H9 (cell line): ENCODE measurements at regions not wholly inside any gene's neighbourhood (a gene's known extent, or its start where the extent isn't known, plus 50 kb on each side); places are given as distances from the start of the nearest gene placed in this dataset.

Experiments
- DNase-seq: peaks from one replicate; pipeline ENCODE4 v3.0.0-alpha.2; 2017
- H2AFZ ChIP-seq: one replicate; pipeline ENCODE4 v1.6.1; 2013; ENCODE audit warnings: mild to moderate bottlenecking, low read length, control low read depth, moderate library complexity
- H2AK5ac ChIP-seq: 2 replicates; pipeline ENCODE4 v1.6.1; 2013; ENCODE audit warnings: low read length, control low read depth, mixed read lengths; ENCODE audit not compliant: insufficient read length
- H2BK120ac ChIP-seq: one replicate; pipeline ENCODE4 v1.6.1; 2013; ENCODE audit warnings: low read depth, mild to moderate bottlenecking, low read length, control low read depth, inconsistent platforms; ENCODE audit not compliant: poor library complexity, severe bottlenecking
- H2BK12ac ChIP-seq: 2 replicates; pipeline ENCODE4 v1.6.1; 2013; ENCODE audit warnings: low read length, control low read depth, mixed read lengths, low read depth; ENCODE audit not compliant: insufficient read length
- H2BK15ac ChIP-seq: 2 replicates; pipeline ENCODE4 v1.6.1; 2013; ENCODE audit warnings: low read depth, low read length, control low read depth
- H2BK20ac ChIP-seq: one replicate; pipeline ENCODE4 v1.6.1; 2013; ENCODE audit warnings: low read depth, mild to moderate bottlenecking, low read length, control low read depth, inconsistent platforms; ENCODE audit not compliant: poor library complexity, severe bottlenecking
- H2BK5ac ChIP-seq: 2 replicates; pipeline ENCODE4 v1.6.1; 2013; ENCODE audit warnings: low read length, control low read depth, mixed read lengths; ENCODE audit not compliant: insufficient read length
- H3K14ac ChIP-seq: 2 replicates; pipeline ENCODE4 v1.6.1; 2013; ENCODE audit warnings: low read length, control low read depth; ENCODE audit not compliant: insufficient read depth
- H3K18ac ChIP-seq: 2 replicates; pipeline ENCODE4 v1.6.1; 2013; ENCODE audit warnings: low read depth, mild to moderate bottlenecking, mixed read lengths, low read length, control low read depth; ENCODE audit not compliant: insufficient read length
- H3K23ac ChIP-seq: 2 replicates; pipeline ENCODE4 v1.6.1; 2013; ENCODE audit warnings: low read length, control low read depth, mixed read lengths, low read depth; ENCODE audit not compliant: insufficient read length
- H3K23me2 ChIP-seq: 2 replicates; pipeline ENCODE4 v1.6.1; 2013; ENCODE audit warnings: low read depth, mild to moderate bottlenecking, mixed read lengths, low read length, control low read depth; ENCODE audit not compliant: insufficient read length, poor library complexity, severe bottlenecking
- H3K27ac ChIP-seq: 2 replicates; pipeline ENCODE4 v1.5.1; 2013; ENCODE audit warnings: low read length, control low read depth, mixed read lengths, low read depth; ENCODE audit not compliant: insufficient read length
- H3K27me3 ChIP-seq: 2 replicates; pipeline ENCODE4 v1.6.1; 2013; ENCODE audit warnings: low read length, control low read depth, inconsistent platforms; ENCODE audit not compliant: insufficient read depth
- H3K4ac ChIP-seq: 2 replicates; pipeline ENCODE4 v1.6.1; 2013; ENCODE audit warnings: low read depth, mild to moderate bottlenecking, control low read depth, inconsistent platforms, low read length, moderate library complexity
- H3K4me1 ChIP-seq: 2 replicates; pipeline ENCODE4 v1.6.1; 2013; ENCODE audit warnings: low read length, control low read depth, inconsistent platforms; ENCODE audit not compliant: insufficient read depth
- H3K4me2 ChIP-seq: 2 replicates; pipeline ENCODE4 v1.6.1; 2013; ENCODE audit warnings: low read length, control low read depth, mixed read lengths; ENCODE audit not compliant: insufficient read length, insufficient read depth
- H3K56ac ChIP-seq: 2 replicates; pipeline ENCODE4 v1.6.1; 2013; ENCODE audit warnings: low read depth, mild to moderate bottlenecking, mixed read lengths, low read length, control low read depth; ENCODE audit not compliant: insufficient read length
- H3K79me1 ChIP-seq: 2 replicates; pipeline ENCODE4 v1.6.1; 2013; ENCODE audit warnings: low read depth, mild to moderate bottlenecking, moderate library complexity, low read length, control low read depth, inconsistent platforms; ENCODE audit not compliant: insufficient read depth, poor library complexity, severe bottlenecking
- H3K79me2 ChIP-seq: 2 replicates; pipeline ENCODE4 v1.6.1; 2013; ENCODE audit warnings: low read length, control low read depth, inconsistent platforms; ENCODE audit not compliant: insufficient read depth
- H3K9ac ChIP-seq: 2 replicates; pipeline ENCODE4 v1.6.1; 2013; ENCODE audit warnings: low read length, control low read depth, mixed read lengths; ENCODE audit not compliant: insufficient read length; ENCODE audit errors: extremely low read depth
- H3K9me3 ChIP-seq: one replicate; pipeline ENCODE4 v1.6.1; 2013; ENCODE audit warnings: low read depth, low read length, inconsistent platforms; ENCODE audit not compliant: control insufficient read depth
- H3T11ph ChIP-seq: one replicate; pipeline ENCODE4 v1.6.1; 2013; ENCODE audit warnings: mild to moderate bottlenecking, low read length, control low read depth, inconsistent platforms
- H4K20me1 ChIP-seq: one replicate; pipeline ENCODE4 v1.6.1; 2013; ENCODE audit not compliant: control insufficient read depth, insufficient read length, insufficient read depth
- H4K5ac ChIP-seq: 2 replicates; pipeline ENCODE4 v1.6.1; 2013; ENCODE audit warnings: low read depth, mild to moderate bottlenecking, mixed read lengths, low read length, control low read depth; ENCODE audit not compliant: insufficient read length
- H4K8ac ChIP-seq: replicated peaks from 2 replicates; pipeline ENCODE4 v1.6.1; 2013; ENCODE audit warnings: low read length, control low read depth, mixed read lengths, low read depth; ENCODE audit not compliant: insufficient read length
- H4K91ac ChIP-seq: 2 replicates; pipeline ENCODE4 v1.6.1; 2013; ENCODE audit warnings: low read depth, mild to moderate bottlenecking, moderate library complexity, mixed read lengths, low read length, control low read depth; ENCODE audit not compliant: insufficient read length
- H3K27ac Mint-ChIP-seq, 3 experiments: 2 replicates in 2 of 3; 3 replicates in 1 of 3; pipeline ENCODE4 v1.8.0; 2020 to 2021; ENCODE audit warnings: mixed read lengths in 3 of 3, mild to moderate bottlenecking in 1 of 3, moderate library complexity in 1 of 3
- H3K27me3 Mint-ChIP-seq: 2 replicates; pipeline ENCODE4 v1.8.0; 2021; ENCODE audit warnings: low read depth, mild to moderate bottlenecking, moderate library complexity, mixed read lengths
- H3K36me3 Mint-ChIP-seq, 3 experiments: 2 replicates in 2 of 3; 3 replicates in 1 of 3; pipeline ENCODE4 v1.8.0; 2020 to 2021; ENCODE audit warnings: low read depth in 3 of 3, mixed read lengths in 3 of 3; ENCODE audit not compliant: insufficient read depth in 1 of 3
- H3K4me1 Mint-ChIP-seq, 2 experiments: 2 replicates each; pipeline ENCODE4 v1.8.0; 2020; ENCODE audit warnings: mixed read lengths in 2 of 2
- H3K4me3 Mint-ChIP-seq, 2 experiments: 2 replicates in 1 of 2; 3 replicates in 1 of 2; pipeline ENCODE4 v1.8.0; 2020 to 2021; ENCODE audit warnings: mild to moderate bottlenecking in 2 of 2, mixed read lengths in 2 of 2, moderate library complexity in 1 of 2
- H3K9me3 Mint-ChIP-seq, 2 experiments: 2 replicates in 1 of 2; 3 replicates in 1 of 2; pipeline ENCODE4 v1.8.0; 2020; ENCODE audit warnings: mild to moderate bottlenecking in 2 of 2, mixed read lengths in 2 of 2, moderate library complexity in 1 of 2
- CTCF ChIP-seq: fragments of 200-600 bp; sonication (generic); conservative IDR thresholded peaks from 3 replicates; pipeline ENCODE4 v1.8.0; 2021; ENCODE audit warnings: antibody characterized with exemption, mild to moderate bottlenecking
- WGBS: extraction: QIAGEN DNeasy Blood & Tissue Kit; methylation state at CpG from one replicate; pipeline ENCODE4 v1.1.7; 2013; ENCODE audit warnings: missing lambda C conversion rate, low lambda C conversion rate, mixed read lengths; ENCODE audit not compliant: insufficient read length; ENCODE audit errors: extremely low coverage; 5-methylcytosine and 5-hydroxymethylcytosine counted together

- no peaks in the 10 kb centered on the region for H3K27me3 ChIP-seq
- H4K20me1 ChIP-seq = no peaks in the 10 kb centered on the region
- H3K4me2 ChIP-seq = no peak overlapping the region
- H3K23ac ChIP-seq = no peak overlapping the region
- no peak overlapping the region for H3T11ph ChIP-seq
- TF ChIP-seq CTCF = no peak
- H3K4ac ChIP-seq = no peak overlapping the region
- H2BK20ac ChIP-seq = no peak overlapping the region
- no peaks in the 10 kb centered on the region for H3K27me3 Mint-ChIP-seq
- no peaks in the 10 kb centered on the region for H3K23me2 ChIP-seq
- H3K4me1 ChIP-seq = peaks cover 4% of the 10 kb centered on the region; the same call in 1 of the 2 replicates
- no peak overlapping the region for H4K91ac ChIP-seq
- no peak overlapping the region for H3K9ac ChIP-seq
- no peak overlapping the region for H4K8ac ChIP-seq
- peaks cover 6 to 13% of the 10 kb centered on the region in 2 experiments; a peak in 3 of 4 replicates for H3K4me1 Mint-ChIP-seq
- H2AK5ac ChIP-seq = no peak overlapping the region
- H3K14ac ChIP-seq = no peak overlapping the region
- no peak overlapping the region for H2BK12ac ChIP-seq
- no peak for DNase-seq
- H2BK120ac ChIP-seq = no peak overlapping the region
- H3K79me1 ChIP-seq = no peaks in the 10 kb centered on the region
- no peak overlapping the region for H3K27ac ChIP-seq
- H3K9me3 ChIP-seq = no peaks in the 10 kb centered on the region
- H3K79me2 ChIP-seq = no peaks in the 10 kb centered on the region
- H2BK5ac ChIP-seq = no peak overlapping the region
- H3K9me3 Mint-ChIP-seq = no peaks in the 10 kb centered on the region
- no peak overlapping the region for H2AFZ ChIP-seq
- H3K4me3 Mint-ChIP-seq = no peak overlapping the region
- H3K27ac Mint-ChIP-seq = no peak overlapping the region
- H3K18ac ChIP-seq = no peak overlapping the region
- H2BK15ac ChIP-seq = no peak overlapping the region
- no peak overlapping the region for H3K56ac ChIP-seq
- no CpG with 5 or more reads among the region's 1 CpG for WGBS
- H4K5ac ChIP-seq = no peak overlapping the region
- H3K36me3 Mint-ChIP-seq = no peaks in the 10 kb centered on the region
Measured at GRCh38 chr20:10902576-10903282, 228.9 kb upstream of the JAG1 start.
